Panc1 (cell line): ENCODE measurements at regions not wholly inside any gene's neighbourhood (a gene's known extent, or its start where the extent isn't known, plus 50 kb on each side); places are given as distances from the start of the nearest gene placed in this dataset.

Experiments used
- ATAC-seq: fragments of 200-7000 bp; cut with Tn5 transposase; 2 replicates; pipeline ENCODE4 v1.9.1; 2020; ENCODE audit warnings: mild to moderate bottlenecking, moderate library complexity
- BruUV-seq: library from RNA; stranded (reverse); fragments of 400-500 nt; replicated peaks from 2 replicates; lab custom pipeline; 2021; lab: Mats Ljungman, UMichigan
- CTCF ChIA-PET: fragments of 300-600 bp; sonication (Branson Sonifier 250); formaldehyde crosslinking; loops from one replicate; lab custom pipeline; 2022; ENCODE audit warnings: antibody characterized with exemption; lab: Charles Lee
- POLR2A ChIA-PET: fragments of 300-600 bp; sonication (Branson Sonifier 250); formaldehyde crosslinking; loops from one replicate; lab custom pipeline; 2022; ENCODE audit warnings: antibody characterized with exemption; lab: Charles Lee
- DNase-seq: peaks from one replicate; pipeline ENCODE4 v3.0.0-alpha.2; 2010; ENCODE audit warnings: low read depth, low spot score
- H3K27ac ChIP-seq: 2 replicates; pipeline ENCODE4 v1.5.1; 2011; ENCODE audit warnings: mild to moderate bottlenecking, low read length, inconsistent platforms
- H3K27me3 ChIP-seq: fragments of 200-500 bp; sonication (Bioruptor generic); 2 replicates; pipeline ENCODE4 v1.6.0; 2014; ENCODE audit warnings: low read length, inconsistent platforms; ENCODE audit not compliant: control insufficient read depth, insufficient read depth
- H3K36me3 ChIP-seq: fragments of 200-500 bp; sonication (Bioruptor generic); 2 replicates; pipeline ENCODE4 v1.5.1; 2014; ENCODE audit warnings: inconsistent platforms, mild to moderate bottlenecking, low read length, moderate library complexity; ENCODE audit not compliant: control insufficient read depth, insufficient read depth
- H3K4me1 ChIP-seq: 2 replicates; pipeline ENCODE4 v1.5.1; 2011; ENCODE audit warnings: inconsistent platforms, mild to moderate bottlenecking, low read length, moderate library complexity; ENCODE audit not compliant: control insufficient read depth, insufficient read depth
- H3K4me3 ChIP-seq, 2 experiments: 2 replicates each; pipeline ENCODE4 v1.5.1; 2011 to 2012; ENCODE audit warnings: low read depth in 2 of 2, low read length in 2 of 2, mild to moderate bottlenecking in 2 of 2, inconsistent platforms in 1 of 2, moderate library complexity in 1 of 2
- H3K9me3 ChIP-seq: fragments of 200-500 bp; sonication (Bioruptor generic); 2 replicates; pipeline ENCODE4 v1.5.1; 2014; ENCODE audit warnings: low read depth, mild to moderate bottlenecking, inconsistent platforms, low read length, moderate library complexity; ENCODE audit not compliant: control insufficient read depth, insufficient read depth
- CTCF ChIP-seq: fragments of 450-650 bp; IDR thresholded peaks from 2 replicates; pipeline ENCODE4 v1.5.1; 2017; ENCODE audit warnings: mild to moderate bottlenecking
- POLR2AphosphoS5 ChIP-seq: IDR thresholded peaks from 2 replicates; pipeline ENCODE4 v1.6.1; 2012; ENCODE audit warnings: mild to moderate bottlenecking, low read depth, low read length, moderate library complexity
- REST ChIP-seq, 2 experiments: IDR thresholded peaks; 2 replicates each; pipeline ENCODE4 v1.6.1; 2011 to 2012; ENCODE audit warnings: low read depth in 2 of 2, control low read depth in 1 of 2, low read length in 1 of 2, mild to moderate bottlenecking in 1 of 2, moderate library complexity in 1 of 2; ENCODE audit not compliant: insufficient read depth in 1 of 2
- SIN3A ChIP-seq: IDR thresholded peaks from 2 replicates; pipeline ENCODE4 v1.6.1; 2012; ENCODE audit warnings: low read depth, mild to moderate bottlenecking, low read length, moderate library complexity, borderline replicate concordance; ENCODE audit not compliant: insufficient read depth
- TCF7L2 ChIP-seq: IDR thresholded peaks from 2 replicates; pipeline ENCODE4 v1.6.1; 2011; ENCODE audit warnings: mild to moderate bottlenecking, low read depth, low read length, inconsistent platforms
- in situ Hi-C: cut with HindIII; loops from 2 replicates; pipeline ENCODE4 v1.10.0; 2016; ENCODE audit warnings: low sequenced_read_pairs, low pct_unique_long_range_greater_than_20kb
- intact Hi-C: fragments of 100-400 bp; cut with micrococcal nuclease; formaldehyde crosslinking; loops from one replicate; pipeline ENCODE4 v1.10.0; 2022; ENCODE audit not compliant: unreplicated experiment

DNA sequence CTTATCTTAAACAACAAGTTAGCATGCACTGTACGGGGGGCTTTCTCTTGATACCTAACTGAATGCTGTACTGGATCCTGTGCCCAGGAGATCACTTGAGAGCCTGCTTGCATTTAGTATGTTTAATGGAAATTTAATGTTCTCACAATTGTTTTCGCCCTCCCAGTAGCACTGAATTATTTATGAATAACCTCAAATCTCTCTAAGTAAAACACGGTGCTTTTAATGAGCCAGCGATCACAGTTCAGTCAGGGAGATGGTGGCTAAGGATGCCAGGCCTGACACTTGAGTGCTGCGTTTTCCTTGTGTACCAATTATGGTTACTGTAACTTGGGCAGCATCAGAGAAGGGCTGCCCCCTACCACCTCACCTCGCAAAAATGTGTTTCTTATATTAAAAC is 115.5 kb upstream of the ADARB2 start:
- ATAC-seq (no peak), DNase-seq (no peak)
- CTCF ChIA-PET, result no interaction called here
- POLR2A ChIA-PET, result no interaction called here
- in situ Hi-C loops, result no loop called here
- Histone ChIP-seq H3K4me1 (no peaks in the 10 kb centered on the region), H3K27me3 (no peaks in the 10 kb centered on the region), H3K9me3 (no peaks in the 10 kb centered on the region), H3K27ac (no peak overlapping the region), H3K36me3 (no peaks in the 10 kb centered on the region), H3K4me3 (no peak overlapping the region)
- intact Hi-C loops, result no loop called here
- TF ChIP-seq SIN3A (no peak), POLR2AphosphoS5 (no peak), CTCF (no peak), REST (IDR thresholded peaks at IDR 0.05; ENCODE audit: insufficient read depth in 1 of 2, low read depth in 2 of 2, low read length in 1 of 2) (no peak), TCF7L2 (no peak)
- no TSS peak for BruUV-seq

- no peak for DNase-seq
- Histone ChIP-seq H3K9me3 (no peaks in the 10 kb centered on the region), H3K4me3 (no peak overlapping the region), H3K4me1 (no peaks in the 10 kb centered on the region), H3K27ac (no peak overlapping the region), H3K36me3 (no peaks in the 10 kb centered on the region), H3K27me3 (no peaks in the 10 kb centered on the region)
- in situ Hi-C loops (no loop called here), intact Hi-C loops (no loop called here)
- ChIA-PET CTCF (no interaction called here), POLR2A (no interaction called here)
- TF ChIP-seq SIN3A (no peak), REST (IDR thresholded peaks at IDR 0.05; ENCODE audit: insufficient read depth in 1 of 2, low read depth in 2 of 2, low read length in 1 of 2) (no peak), CTCF (no peak), TCF7L2 (no peak), POLR2AphosphoS5 (no peak)
- no TSS peak for BruUV-seq
- no peak for ATAC-seq
Measured at GRCh38 chr10:1851762-1852161, 114.4 kb upstream of the ADARB2 start.
